D341Med (cell line): ENCODE measurements at regions not wholly inside any gene's neighbourhood (a gene's known extent, or its start where the extent isn't known, plus 50 kb on each side); places are given as distances from the start of the nearest gene placed in this dataset.
A peak's percentile ranks its signal among the peaks of the same experiment; 100 is the strongest.
"Not testable (repeated sequence)": the region's sequence is repeated elsewhere in the genome, so short reads cannot be mapped to it uniquely, and the experiment has no call there.

Experiments
- DNase-seq: peaks from one replicate; pipeline ENCODE4 v3.0.0; 2012; ENCODE audit warnings: low spot score

- DNase-seq: no peak
Observed at GRCh38 chr2:139550341-139550740, 770.2 kb upstream of the NXPH2 start.

- DNase-seq: no peak
Observed at GRCh38 chr2:139544186-139544851, 764.1 kb upstream of the NXPH2 start.

- DNase-seq: not testable (repeated sequence)
Observed at GRCh38 chr2:139538332-139539020, 758.3 kb upstream of the NXPH2 start.

- no peak for DNase-seq
Observed at GRCh38 chr2:139529080-139529479, 748.9 kb upstream of the NXPH2 start.

GRCh38 chr2:139526781-139527180 lies 746.6 kb upstream of the NXPH2 start:
- DNase-seq: no peak

- DNase-seq: no peak
Observed at GRCh38 chr2:139518321-139518720, 738.1 kb upstream of the NXPH2 start.

GRCh38 chr2:139514951-139515350 lies 734.8 kb upstream of the NXPH2 start:
- no peak for DNase-seq

GRCh38 chr2:139495851-139496250 lies 715.7 kb upstream of the NXPH2 start:
- no peak for DNase-seq

- no peak for DNase-seq
Observed at GRCh38 chr2:139492131-139492680, 712.0 kb upstream of the NXPH2 start.

GRCh38 chr2:139480161-139480650 lies 700.0 kb upstream of the NXPH2 start:
- DNase-seq: no peak

- peak; percentile 22 for DNase-seq
Observed at GRCh38 chr2:139478165-139478914, 698.1 kb upstream of the NXPH2 start.

GRCh38 chr2:139477618-139478017 lies 697.4 kb upstream of the NXPH2 start:
- peak; percentile 14 for DNase-seq

GRCh38 chr2:139469985-139470384 lies 689.8 kb upstream of the NXPH2 start:
- no peak for DNase-seq

GRCh38 chr2:139465789-139466188 lies 685.6 kb upstream of the NXPH2 start:
- no peak for DNase-seq

GRCh38 chr2:139457873-139458272 lies 677.7 kb upstream of the NXPH2 start:
- no peak for DNase-seq

GRCh38 chr2:139454251-139454650 lies 674.1 kb upstream of the NXPH2 start:
- no peak for DNase-seq

- DNase-seq: no peak
Observed at GRCh38 chr2:139439100-139439499, 658.9 kb upstream of the NXPH2 start.

GRCh38 chr2:139438478-139438877 lies 658.3 kb upstream of the NXPH2 start:
- DNase-seq: no peak

- no peak for DNase-seq
Observed at GRCh38 chr2:139427164-139427563, 647.0 kb upstream of the NXPH2 start.

GRCh38 chr2:139424101-139424500 lies 643.9 kb upstream of the NXPH2 start:
- no peak for DNase-seq

- no peak for DNase-seq
Observed at GRCh38 chr2:139411236-139411635, 631.0 kb upstream of the NXPH2 start.

GRCh38 chr2:139410833-139411174 lies 630.6 kb upstream of the NXPH2 start:
- not testable (repeated sequence) for DNase-seq
